A549 (cell line): ENCODE measurements at regions not wholly inside any gene's neighbourhood (a gene's known extent, or its start where the extent isn't known, plus 50 kb on each side); places are given as distances from the start of the nearest gene placed in this dataset.

Source experiments
- EP300 ChIP-seq, 2 experiments: fragments of >200 bp; sonication (Bioruptor Twin); formaldehyde crosslinking; IDR thresholded peaks; 2 replicates in 1 of 2; 3 replicates in 1 of 2; pipeline ENCODE4 v1.6.1; 2016 to 2017
- JUNB ChIP-seq: fragments of >200 bp; sonication (Bioruptor Twin); formaldehyde crosslinking; IDR thresholded peaks from 2 replicates; pipeline ENCODE4 v1.6.1; 2016
- MAFK ChIP-seq: fragments of 450-650 bp; IDR thresholded peaks from 2 replicates; pipeline ENCODE4 v1.6.1; 2014; ENCODE audit not compliant: partially characterized antibody
- MAX ChIP-seq: IDR thresholded peaks from 2 replicates; pipeline ENCODE4 v1.6.1; 2012
- POLR2A ChIP-seq: IDR thresholded peaks from 2 replicates; pipeline ENCODE4 v1.6.1; 2012; ENCODE audit warnings: mild to moderate bottlenecking, low read length

DNA sequence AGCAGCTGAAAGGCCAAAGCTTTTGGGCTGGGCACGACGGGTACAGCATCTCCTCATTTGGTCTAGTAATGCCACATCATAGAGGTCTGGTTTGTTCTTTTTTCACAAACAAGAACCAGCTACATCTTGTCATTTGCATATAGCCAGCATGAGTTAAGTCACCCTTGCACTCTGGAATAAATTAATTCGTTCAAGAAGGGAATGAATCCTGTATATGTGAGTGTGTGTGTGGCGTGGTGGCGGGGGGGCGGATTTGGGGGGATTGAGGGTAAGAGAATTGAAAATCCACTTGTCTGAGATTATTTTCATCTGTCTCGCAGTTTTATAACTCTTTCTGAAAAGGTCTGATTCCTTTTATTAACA lies 380.0 kb upstream of the CAMK1G start:
- TF ChIP-seq POLR2A (no peak), MAX (no peak), MAFK (no peak), JUNB (no peak), EP300 (IDR thresholded peaks at IDR 0.05) (no peak)
